Esophagus (tissue), 2 donors: ENCODE measurements at regions not wholly inside any gene's neighbourhood (a gene's known extent, or its start where the extent isn't known, plus 50 kb on each side); places are given as distances from the start of the nearest gene placed in this dataset.
"Not testable (repeated sequence)": the region's sequence is repeated elsewhere in the genome, so short reads cannot be mapped to it uniquely, and the experiment has no call there.

Experiments used
- H3K27ac ChIP-seq, 2 donors: one replicate each; pipeline ENCODE4 v1.5.1; 2013; ENCODE audit warnings: low read depth in 2 of 2, mild to moderate bottlenecking in 2 of 2, inconsistent platforms in 1 of 2, low read length in 1 of 2, moderate library complexity in 1 of 2
- H3K27me3 ChIP-seq, 2 donors: one replicate each; pipeline ENCODE4 v1.6.1; 2013; ENCODE audit warnings: low read length in 2 of 2, control low read depth in 1 of 2, mild to moderate bottlenecking in 1 of 2; ENCODE audit not compliant: insufficient read depth in 2 of 2, control insufficient read depth in 1 of 2
- H3K36me3 ChIP-seq, 2 donors: one replicate each; pipeline ENCODE4 v1.6.1; 2013; ENCODE audit warnings: low read length in 1 of 2; ENCODE audit not compliant: control insufficient read depth in 2 of 2, insufficient read depth in 2 of 2
- H3K4me1 ChIP-seq, 2 donors: one replicate each; pipeline ENCODE4 v1.6.1; 2013; ENCODE audit warnings: low read length in 1 of 2; ENCODE audit not compliant: control insufficient read depth in 2 of 2, insufficient read depth in 2 of 2
- H3K4me3 ChIP-seq, 2 donors: one replicate each; pipeline ENCODE4 v1.5.1; 2013; ENCODE audit warnings: low read length in 2 of 2, mild to moderate bottlenecking in 2 of 2, low read depth in 1 of 2, moderate library complexity in 1 of 2
- H3K9me3 ChIP-seq, 2 donors: one replicate each; pipeline ENCODE4 v1.6.1; 2013; ENCODE audit warnings: mild to moderate bottlenecking in 2 of 2, low read depth in 1 of 2, low read length in 1 of 2, moderate library complexity in 1 of 2; ENCODE audit not compliant: control insufficient read depth in 2 of 2, insufficient read depth in 1 of 2
- WGBS, 2 donors: extraction: QIAGEN DNeasy Blood & Tissue Kit; methylation state at CpG; one replicate each; pipeline ENCODE4 v1.1.7; 2013; 5-methylcytosine and 5-hydroxymethylcytosine counted together
- donor health status: healthy with polysubstance abuse.
- donor health status: Bipolar disorder and iron deficiency.

DNA sequence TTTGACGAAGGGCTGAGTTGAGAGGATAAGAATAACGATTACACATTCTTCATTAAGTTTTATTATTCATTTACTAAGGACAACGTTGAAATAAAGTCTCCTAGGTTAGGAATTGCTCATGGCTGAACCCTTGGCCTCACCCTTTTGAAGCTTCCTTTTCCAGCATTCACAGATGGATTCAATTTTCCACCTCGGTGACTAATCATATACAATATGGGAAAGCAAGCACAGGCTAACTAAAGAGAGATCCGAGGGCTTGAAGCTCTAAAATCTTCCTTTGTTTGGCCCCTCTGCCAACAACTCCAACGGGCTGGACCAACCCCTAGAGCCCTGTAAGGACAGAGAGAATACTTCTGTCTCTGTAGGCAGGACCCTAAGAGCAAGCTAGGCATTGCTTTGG lies 159.5 kb downstream of the SOD2 start:
- Histone ChIP-seq H3K9me3 (no peaks in the 10 kb centered on the region), H3K4me3 (no peak overlapping the region), H3K27ac (no peak overlapping the region), H3K36me3 (no peaks in the 10 kb centered on the region), H3K27me3 (no peaks in the 10 kb centered on the region), H3K4me1 (no peaks in the 10 kb centered on the region)
- 52 to 56% methylated on average over 6 of the region's 6 CpGs for WGBS, 2 donors

DNA sequence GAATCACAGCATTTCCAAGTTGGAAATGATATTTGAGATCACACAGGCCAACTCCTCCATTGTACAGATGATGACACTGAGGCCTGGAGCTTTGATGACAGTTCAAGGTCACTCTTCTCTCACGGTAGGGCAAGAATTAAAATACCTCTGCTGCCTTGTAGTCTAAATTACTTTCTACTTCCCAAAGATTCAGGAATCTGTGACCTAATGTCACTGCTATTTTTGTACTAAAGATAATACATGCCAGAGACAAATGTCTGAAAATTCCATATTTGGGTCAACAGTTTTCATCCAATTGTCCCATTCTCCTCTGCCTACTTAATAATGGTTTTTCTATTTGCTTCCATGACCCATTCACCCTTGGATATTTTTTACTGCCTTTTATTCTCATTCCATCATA lies 160.0 kb downstream of the SOD2 start:
- Histone ChIP-seq H3K27ac (no peak overlapping the region), H3K36me3 (no peaks in the 10 kb centered on the region), H3K4me3 (no peak overlapping the region), H3K9me3 (no peaks in the 10 kb centered on the region), H3K4me1 (no peaks in the 10 kb centered on the region), H3K27me3 (no peaks in the 10 kb centered on the region)
- WGBS, 2 donors, result 56 to 67% methylated on average over 1 of the region's 1 CpG

DNA sequence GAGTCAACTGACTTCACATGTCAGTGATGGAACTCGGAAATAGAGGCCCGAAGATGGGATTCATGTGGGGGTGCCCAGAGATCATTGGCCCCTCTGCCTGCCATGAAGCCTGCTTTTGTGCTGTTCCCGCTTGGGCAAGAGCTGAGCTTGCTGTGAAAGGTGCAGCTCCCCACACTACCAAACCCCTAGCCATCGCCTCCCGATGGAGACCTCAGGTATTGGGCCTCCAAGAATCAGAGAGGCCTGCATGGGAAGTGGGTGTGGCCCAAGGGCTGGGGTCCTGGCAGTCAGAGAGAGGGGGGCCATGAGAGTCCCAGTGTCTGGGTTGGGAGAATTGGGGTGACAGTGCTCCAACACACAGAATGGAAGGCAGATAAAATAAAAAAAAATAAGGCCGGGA lies 160.9 kb downstream of the SOD2 start:
- WGBS, 2 donors, result 93 to 94% methylated on average over 6 of the region's 6 CpGs
- Histone ChIP-seq H3K4me1 (no peaks in the 10 kb centered on the region), H3K27ac (no peak overlapping the region), H3K9me3 (no peaks in the 10 kb centered on the region), H3K4me3 (no peak overlapping the region), H3K27me3 (no peaks in the 10 kb centered on the region), H3K36me3 (no peaks in the 10 kb centered on the region)

DNA sequence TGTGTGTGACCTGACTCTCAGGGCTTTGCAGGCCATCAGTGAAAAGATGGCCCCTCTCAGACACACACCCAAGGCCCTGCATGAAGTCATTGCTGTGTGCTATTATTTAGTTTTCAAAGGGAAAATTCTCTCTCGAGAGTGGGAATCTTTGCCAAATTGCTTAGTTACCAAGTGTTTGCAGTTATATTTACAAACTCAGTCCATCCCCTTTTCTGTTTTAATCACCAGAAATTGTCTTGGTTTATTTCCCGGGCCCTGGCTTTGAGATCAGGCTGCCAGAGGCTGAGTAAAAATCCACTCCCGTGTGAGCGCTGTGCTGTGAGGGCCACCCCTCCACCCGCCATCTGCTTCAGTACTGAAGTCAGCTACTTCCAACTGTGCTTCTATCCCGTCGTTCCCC lies 163.1 kb downstream of the SOD2 start:
- WGBS, 2 donors, result 56 to 61% methylated on average over 7 of the region's 7 CpGs
- Histone ChIP-seq H3K9me3 (no peaks in the 10 kb centered on the region), H3K4me3 (no peak overlapping the region), H3K4me1 (no peaks in the 10 kb centered on the region), H3K27ac (no peak overlapping the region), H3K36me3 (no peaks in the 10 kb centered on the region), H3K27me3 (no peaks in the 10 kb centered on the region)

DNA sequence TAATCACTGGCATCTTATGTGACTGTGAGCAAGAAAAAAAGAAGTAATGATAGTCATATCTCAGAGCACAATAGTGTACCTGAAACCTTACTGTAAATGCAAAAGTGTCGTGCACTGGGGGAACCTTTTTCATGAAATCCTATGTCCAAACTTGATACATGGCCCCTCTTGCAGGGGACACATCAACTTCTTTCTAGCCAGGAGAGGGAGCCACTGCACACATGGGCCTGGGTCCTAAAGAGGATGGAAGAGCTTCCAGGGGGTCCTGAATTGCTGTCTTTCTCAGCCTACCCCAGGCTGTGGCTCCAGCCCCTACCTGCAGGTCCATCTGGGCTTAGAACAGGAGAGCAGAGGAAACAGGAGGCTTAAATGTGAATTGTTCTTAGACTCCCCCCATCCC lies 165.7 kb downstream of the SOD2 start:
- 95 to 100% methylated on average over 1 of the region's 1 CpG for WGBS, 2 donors
- Histone ChIP-seq H3K4me3 (no peak overlapping the region), H3K4me1 (no peaks in the 10 kb centered on the region), H3K36me3 (no peaks in the 10 kb centered on the region), H3K27ac (no peak overlapping the region), H3K27me3 (no peaks in the 10 kb centered on the region), H3K9me3 (no peaks in the 10 kb centered on the region)

DNA sequence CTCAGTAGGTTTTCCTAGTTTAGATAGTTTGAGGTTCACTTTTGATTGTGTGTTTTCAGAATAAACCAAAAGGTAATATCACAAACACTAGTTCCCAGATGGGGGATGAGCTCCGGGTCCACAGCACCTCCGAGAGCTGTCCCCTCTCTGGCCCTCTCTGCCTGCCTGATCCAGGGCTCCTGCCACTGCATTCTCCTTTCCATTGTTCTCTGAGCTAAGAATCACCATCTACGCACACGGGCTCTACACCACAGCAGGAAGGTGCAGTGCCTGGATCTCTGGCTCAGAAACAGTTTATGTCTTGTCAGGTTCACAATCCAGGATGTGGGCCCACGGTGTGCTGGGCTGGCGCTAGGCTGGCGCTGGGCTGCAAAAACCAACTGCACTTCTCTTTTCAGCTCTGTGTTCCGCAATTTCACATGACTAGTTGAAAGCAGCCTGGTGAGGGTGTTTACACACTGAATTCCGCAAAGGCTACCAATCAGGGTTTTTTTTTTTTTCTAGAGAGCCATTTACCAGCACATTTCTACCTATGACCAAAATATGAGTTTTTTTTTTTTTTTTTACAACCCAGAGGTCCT lies 167.5 kb downstream of the SOD2 start:
- no peaks in the 10 kb centered on the region for H3K36me3 ChIP-seq
- H3K4me1 ChIP-seq, result no peaks in the 10 kb centered on the region
- H3K9me3 ChIP-seq, result no peaks in the 10 kb centered on the region
- 64 to 66% methylated on average over 9 of the region's 9 CpGs for WGBS, 2 donors
- no peak overlapping the region for H3K4me3 ChIP-seq
- no peak overlapping the region for H3K27ac ChIP-seq
- no peaks in the 10 kb centered on the region for H3K27me3 ChIP-seq

DNA sequence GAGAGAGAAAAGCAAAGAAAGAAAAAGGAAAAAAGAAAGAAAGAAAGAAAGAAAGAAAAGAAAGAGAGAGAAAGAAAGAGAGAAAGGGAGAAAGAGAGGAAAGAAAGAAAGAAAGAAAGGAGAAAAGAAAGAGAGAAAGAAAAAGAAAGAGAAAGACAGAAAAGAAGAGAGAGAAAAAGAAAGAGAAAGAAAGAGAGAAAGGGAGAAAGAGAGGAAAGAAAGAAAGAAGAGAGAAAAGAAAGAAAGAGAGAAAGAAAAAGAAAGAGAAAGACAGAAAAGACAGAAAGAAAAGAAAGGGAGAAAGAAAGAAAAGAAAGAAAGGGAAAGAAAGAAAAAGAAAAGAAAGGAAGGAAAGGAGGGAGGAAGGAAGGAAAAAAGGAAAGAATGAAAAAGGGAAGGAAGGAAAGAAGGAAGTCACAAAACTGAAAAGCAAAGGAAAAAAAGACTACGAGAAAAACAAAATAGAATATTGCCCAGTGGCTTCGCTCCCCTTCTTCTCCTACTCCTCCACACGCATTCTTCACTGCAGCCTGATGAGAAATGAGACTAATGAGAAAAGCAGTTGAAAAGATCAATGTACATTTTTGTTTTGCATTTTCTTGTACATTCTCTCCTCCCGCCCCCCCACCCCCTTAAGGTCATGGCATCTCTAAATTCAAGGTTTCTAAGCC lies 170.0 kb downstream of the SOD2 start:
- no peak overlapping the region for H3K27ac ChIP-seq

DNA sequence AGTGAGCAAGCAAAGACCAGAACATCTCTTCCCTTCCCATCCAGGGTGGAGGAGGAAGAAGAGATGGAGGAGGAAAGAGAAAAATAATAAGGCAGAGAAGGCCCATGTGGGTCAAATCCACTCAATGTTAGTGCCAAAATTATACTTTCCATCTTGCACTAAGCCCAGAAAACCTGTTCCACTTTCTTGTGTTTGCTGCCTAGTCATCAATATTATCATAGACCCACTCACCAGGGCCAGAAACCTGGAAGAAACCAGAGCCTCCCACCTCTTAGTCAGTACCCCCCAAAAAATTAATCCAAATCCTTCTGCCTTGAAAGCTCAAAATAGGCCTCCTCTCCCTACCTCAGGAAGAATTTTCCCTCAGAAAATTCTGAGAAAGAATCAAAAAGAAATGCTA lies 171.1 kb downstream of the SOD2 start:
- no peak overlapping the region for H3K27ac ChIP-seq
- no peaks in the 10 kb centered on the region for H3K4me1 ChIP-seq
- no peaks in the 10 kb centered on the region for H3K36me3 ChIP-seq
- H3K27me3 ChIP-seq, result no peaks in the 10 kb centered on the region
- no peaks in the 10 kb centered on the region for H3K9me3 ChIP-seq
- H3K4me3 ChIP-seq, result no peak overlapping the region

More for the DNA sequence above, 170.0 kb downstream of the SOD2 start:
- Histone ChIP-seq H3K36me3 (no peaks in the 10 kb centered on the region), H3K4me1 (no peaks in the 10 kb centered on the region), H3K27me3 (no peaks in the 10 kb centered on the region), H3K9me3 (no peaks in the 10 kb centered on the region), H3K4me3 (no peak overlapping the region)
- WGBS, 2 donors, result 81 to 90% methylated on average over 4 of the region's 4 CpGs

DNA sequence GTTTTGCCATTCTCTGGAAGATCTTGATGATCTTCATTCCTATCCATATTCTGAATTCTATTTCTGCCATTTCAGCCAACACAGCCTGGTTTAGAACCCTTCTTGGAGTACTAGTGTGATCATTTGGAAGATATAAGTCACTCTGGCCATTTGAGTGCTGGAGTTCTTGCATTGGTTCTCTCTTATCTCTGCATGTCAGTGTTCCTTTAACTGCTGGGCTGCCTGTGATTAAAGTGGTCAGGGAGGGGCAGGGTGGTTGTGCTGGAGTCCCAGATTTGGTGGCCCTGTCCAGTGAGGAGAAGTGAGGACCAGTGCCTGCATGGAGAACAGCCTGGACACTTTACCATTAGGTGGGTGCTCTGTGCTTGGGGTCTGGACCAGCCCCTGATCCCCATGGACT lies 173.0 kb downstream of the SOD2 start:
- H3K4me1 ChIP-seq, result no peaks in the 10 kb centered on the region
- H3K27ac ChIP-seq, result no peak overlapping the region

DNA sequence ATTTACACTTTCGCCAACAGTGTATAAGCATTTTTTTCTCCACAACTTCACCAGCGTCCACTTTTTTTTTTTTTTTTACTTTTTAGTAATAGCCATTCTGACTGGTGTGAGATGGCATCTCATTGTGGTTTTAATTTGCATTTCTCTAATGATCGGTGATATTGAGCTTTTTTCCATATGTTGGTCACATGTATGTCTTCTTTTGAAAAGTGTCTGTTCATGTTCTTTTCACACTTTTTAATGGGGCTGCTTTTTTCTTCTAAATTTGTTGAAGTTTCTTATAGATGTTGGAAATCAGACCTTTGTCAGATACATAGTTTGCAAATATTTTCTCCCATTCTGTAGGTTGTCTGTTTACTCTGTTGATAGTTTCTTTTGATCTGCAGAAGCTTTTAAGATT lies 177.2 kb downstream of the SOD2 start:
- not testable (repeated sequence) for H3K4me3 ChIP-seq, H3K36me3 ChIP-seq, H3K4me1 ChIP-seq, H3K27me3 ChIP-seq, H3K9me3 ChIP-seq, H3K27ac ChIP-seq
- 89 to 97% methylated on average over 3 of the region's 3 CpGs for WGBS, 2 donors

More for the DNA sequence above, 173.0 kb downstream of the SOD2 start:
- Histone ChIP-seq H3K9me3 (no peaks in the 10 kb centered on the region), H3K4me3 (no peak overlapping the region), H3K27me3 (no peaks in the 10 kb centered on the region), H3K36me3 (no peaks in the 10 kb centered on the region)
